RPMI8226 (cell line): ENCODE measurements at regions not wholly inside any gene's neighbourhood (a gene's known extent, or its start where the extent isn't known, plus 50 kb on each side); places are given as distances from the start of the nearest gene placed in this dataset.

Experiments
- DNase-seq: peaks from one replicate; pipeline ENCODE4 v3.0.0-alpha.2; 2015

- no peak for DNase-seq
Measured at GRCh38 chr5:61596265-61596664, 264.2 kb downstream of the ZSWIM6 start.

- DNase-seq = no peak
Measured at GRCh38 chr5:61597684-61598083, 265.6 kb downstream of the ZSWIM6 start.

GRCh38 chr5:61598126-61598525 lies 266.1 kb downstream of the ZSWIM6 start:
- DNase-seq = no peak

DNA sequence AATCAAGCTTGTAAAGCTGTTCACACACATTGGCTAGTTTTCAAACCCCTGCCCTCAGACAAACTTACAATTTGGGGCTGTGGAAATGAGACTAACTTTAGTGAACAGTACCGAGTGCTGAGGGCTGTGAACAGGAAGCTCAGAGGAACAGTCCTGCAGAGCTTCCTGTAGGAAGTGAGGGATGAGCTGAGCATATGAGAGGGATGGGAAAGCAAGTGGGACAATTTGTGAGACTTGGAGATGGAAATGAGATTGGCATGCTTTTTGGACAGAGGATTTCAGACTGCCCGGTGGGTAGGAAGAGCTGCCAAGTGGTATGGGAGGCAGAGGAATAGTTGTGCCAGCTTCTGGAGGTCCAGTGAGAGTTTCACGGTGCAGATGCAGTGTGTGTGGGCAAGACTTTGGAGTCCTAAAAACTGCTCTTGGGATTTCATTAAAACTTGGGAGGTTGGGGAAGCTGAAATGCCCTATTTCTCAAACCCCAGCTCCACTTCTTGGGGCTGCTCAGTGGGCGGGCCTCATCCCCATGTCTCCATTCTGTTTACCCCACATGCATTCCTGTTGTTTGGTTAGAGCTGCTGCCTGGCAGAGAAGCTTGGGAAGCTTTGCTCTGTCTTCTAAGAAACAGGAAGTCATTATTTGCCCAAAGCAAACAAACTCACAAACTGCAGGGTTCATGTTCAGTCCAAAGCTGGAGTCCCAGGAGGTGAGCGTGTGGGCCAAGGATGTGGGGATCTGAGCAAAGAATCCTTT lies 267.5 kb downstream of the ZSWIM6 start:
- no peak for DNase-seq

DNA sequence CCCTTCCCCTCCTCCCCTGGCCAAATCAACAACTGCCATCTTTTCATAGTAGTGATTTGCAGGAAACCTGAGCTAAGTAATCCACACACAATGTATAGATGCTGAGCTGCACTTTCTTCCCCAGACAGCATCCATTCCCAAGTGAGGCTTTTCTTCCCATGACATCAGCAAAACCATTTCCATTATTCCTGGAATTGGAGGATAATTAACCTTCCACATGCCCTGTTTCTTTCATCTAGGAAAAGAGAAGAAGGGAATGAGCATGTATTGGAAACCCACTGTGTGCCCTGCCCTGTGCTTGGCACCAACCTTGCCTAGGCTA lies 268.0 kb downstream of the ZSWIM6 start:
- no peak for DNase-seq

GRCh38 chr5:61600945-61601511 lies 269.0 kb downstream of the ZSWIM6 start:
- DNase-seq = no peak

GRCh38 chr5:61603211-61603908 lies 271.3 kb downstream of the ZSWIM6 start:
- no peak for DNase-seq

DNA sequence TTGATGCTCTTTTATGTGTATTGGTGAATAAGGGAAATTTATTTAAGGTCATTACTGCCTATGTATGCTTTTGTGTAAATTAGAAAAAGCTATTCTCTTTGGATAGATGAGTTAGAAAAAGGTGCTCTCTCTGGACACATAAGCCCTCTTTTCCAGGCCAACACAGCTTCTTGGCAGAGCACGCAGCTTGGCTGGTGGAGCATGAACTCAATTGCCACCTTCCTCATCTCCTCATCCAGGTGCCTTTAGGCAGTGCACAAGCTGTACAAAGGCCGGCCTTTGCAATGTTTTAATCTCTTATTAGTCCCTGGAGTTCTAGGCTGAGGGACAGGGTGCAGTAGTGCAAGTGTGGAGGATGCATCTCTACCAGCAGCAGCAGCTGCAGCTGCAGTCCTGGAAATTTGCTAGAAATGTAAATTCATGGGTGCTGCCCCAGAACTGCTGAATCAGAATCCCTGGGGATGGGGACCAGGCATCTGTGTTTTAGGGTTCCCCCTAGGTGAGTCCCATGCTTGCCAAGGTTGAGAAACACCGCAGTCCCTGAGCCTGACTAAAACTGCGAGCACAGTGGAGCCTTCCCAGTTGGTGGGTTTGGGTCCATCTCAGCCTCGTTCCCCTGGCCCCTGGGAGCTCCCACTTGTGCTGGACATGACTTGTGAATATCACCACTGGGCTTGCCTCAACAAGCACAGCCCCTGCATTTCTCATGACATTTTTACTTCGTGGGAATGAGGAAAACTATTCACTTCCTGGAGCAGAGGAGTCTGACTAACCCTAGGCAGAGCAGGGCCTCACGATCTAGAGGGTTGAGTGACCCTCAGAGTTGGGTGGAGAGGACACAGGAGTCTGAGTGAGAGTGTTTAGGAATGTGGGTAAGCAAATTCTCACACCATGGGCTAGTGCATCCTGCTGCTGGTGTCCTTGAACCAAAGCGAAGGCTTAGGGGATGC lies 272.3 kb downstream of the ZSWIM6 start:
- no peak for DNase-seq

DNA sequence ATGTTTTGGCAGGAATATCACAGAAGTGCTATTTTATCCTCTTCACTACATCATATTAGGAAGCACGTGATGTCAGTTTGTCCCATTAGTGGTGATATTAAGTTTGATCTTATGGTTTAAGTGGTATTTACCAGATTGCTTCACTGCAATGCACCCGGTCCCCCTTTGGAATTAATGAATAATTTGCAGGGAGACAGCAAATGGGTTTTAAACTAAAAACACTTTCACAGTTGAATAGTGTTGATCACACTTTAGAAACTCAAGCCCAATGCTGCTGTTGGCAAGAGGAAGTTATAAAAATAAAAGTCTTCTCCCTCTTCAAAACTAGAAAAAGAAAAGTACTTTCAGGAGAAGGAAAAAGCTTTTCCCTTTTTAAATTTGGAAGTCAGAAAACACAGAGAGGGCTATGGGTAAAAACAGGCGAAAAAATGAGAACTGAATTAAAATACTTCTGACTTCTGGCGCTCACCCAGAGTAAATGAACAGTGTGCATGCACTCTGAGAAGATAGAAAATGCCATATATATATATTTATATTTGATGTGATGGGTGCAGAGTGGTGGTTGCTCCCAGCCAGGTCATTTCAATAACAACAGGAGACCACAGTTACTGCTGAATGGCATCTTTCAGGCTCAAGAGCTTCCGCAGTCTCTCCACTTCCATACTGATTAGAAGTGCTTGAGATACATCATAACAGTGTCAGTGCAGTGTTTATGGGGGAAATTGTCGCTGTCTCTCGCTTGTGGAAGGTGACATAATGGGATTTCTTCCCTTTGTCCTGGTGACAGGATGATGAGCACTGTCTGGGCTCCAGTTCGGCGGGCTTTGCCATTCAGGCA lies 278.0 kb downstream of the ZSWIM6 start:
- DNase-seq = no peak

DNA sequence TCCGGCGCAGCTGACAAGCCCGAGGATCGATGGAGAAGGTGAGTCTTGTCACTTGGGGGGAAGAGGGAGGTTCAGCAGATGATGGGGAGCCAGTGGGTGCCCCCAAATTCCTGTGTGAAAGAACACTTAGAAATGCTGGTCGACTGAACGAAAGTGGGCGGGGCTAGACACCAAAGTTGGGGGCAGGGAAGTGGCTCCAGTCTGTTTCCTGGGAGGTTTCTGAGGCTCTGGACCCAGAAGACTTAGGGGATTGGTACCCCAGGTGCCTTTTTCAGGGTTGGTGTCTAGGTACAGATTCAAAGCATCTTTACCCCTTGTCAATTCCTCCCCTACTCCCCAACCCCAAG lies 278.6 kb downstream of the ZSWIM6 start:
- DNase-seq = no peak

GRCh38 chr5:61612431-61612830 lies 280.4 kb downstream of the ZSWIM6 start:
- no peak for DNase-seq

GRCh38 chr5:61613679-61614078 lies 281.6 kb downstream of the ZSWIM6 start:
- no peak for DNase-seq

DNA sequence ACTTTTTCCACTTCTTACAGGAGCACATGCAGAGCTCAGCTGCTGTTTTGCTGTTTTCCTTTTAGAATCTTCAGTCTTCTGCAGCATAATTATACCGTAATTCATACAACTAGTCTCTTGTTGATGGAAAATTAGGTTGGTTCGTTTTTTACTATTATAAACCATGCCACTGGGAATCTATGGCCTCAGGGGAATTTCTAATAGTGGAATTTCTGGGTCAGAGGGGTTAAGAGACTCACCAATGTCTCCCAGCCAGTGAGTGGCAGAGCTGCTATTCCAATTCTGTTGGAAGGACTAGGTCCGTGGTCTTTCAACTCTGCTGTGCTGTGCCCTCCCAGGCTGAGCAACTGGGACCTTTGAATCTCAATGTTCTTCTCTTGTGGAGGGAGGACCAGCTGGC lies 282.5 kb downstream of the ZSWIM6 start:
- no peak for DNase-seq

GRCh38 chr5:61617039-61617438 lies 285.0 kb downstream of the ZSWIM6 start:
- DNase-seq = no peak

- DNase-seq = no peak
Measured at GRCh38 chr5:61617995-61618525, 286.0 kb downstream of the ZSWIM6 start.

DNA sequence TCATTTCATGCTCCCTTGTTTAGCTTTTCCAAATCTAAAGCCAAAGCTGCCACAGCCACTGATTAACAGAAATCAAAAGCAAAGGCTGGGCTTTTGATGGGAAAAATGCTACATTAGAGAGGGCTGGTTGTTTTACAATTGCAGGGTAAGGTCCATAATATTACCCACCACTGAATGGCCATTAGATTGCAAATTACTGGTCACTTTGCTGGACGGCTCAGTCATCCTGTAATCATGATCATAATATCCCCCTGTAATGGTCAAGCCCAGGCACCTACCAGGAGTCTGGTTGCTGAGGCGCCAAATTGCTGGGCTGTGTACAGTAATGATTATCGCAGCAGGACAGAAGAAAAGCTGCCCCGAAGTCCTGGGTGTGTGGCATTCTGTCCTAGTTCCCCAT lies 286.5 kb downstream of the ZSWIM6 start:
- no peak for DNase-seq

- DNase-seq = no peak
Measured at GRCh38 chr5:61619289-61619688, 287.2 kb downstream of the ZSWIM6 start.

- DNase-seq = no peak
Measured at GRCh38 chr5:61619777-61620518, 287.9 kb downstream of the ZSWIM6 start.

GRCh38 chr5:61620699-61621182 lies 288.7 kb downstream of the ZSWIM6 start:
- DNase-seq = no peak

DNA sequence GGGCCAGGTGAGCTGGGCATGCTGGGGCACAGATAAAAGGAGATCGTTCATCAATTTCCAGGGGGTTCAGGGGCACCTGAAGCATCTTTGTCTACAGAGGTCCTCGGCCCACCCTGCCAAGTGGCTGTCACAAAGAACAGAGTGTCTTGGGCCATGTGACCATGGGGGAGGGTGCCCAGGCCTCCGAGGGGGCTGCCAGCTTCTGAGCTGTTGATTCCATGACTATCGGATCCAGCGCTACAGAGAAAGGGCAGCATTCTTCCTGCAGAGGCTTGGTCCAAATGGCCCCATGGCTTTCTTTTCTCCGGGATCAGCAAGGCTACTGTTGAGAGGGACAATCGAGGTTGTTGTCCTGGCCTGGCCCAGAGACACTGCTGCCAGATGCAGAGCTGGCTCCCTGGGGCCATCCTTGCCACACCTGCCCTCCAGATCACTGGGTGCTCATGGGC lies 289.2 kb downstream of the ZSWIM6 start:
- no peak for DNase-seq

DNA sequence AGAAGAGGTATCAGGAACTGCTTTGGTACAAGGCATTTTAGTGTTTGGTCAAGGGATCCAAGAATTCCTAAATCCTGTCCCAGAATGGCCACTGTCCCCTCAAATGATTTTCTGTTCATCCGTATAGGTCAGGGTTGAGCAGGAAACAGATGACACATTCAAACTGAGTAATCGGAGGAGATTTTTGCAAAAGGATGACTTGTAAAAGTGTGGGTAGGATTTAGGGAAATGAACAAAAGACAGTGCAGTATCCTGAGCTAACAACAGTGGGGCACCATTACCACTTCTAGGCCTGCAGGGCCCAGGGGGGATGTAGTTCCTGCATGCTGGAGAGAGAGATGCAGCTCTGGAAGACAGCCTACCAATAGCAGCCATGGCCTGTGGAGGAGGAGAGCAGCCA lies 290.1 kb downstream of the ZSWIM6 start:
- DNase-seq = no peak
